NT2/D1 (cell line): ENCODE measurements at regions not wholly inside any gene's neighbourhood (a gene's known extent, or its start where the extent isn't known, plus 50 kb on each side); places are given as distances from the start of the nearest gene placed in this dataset.

Experiments
- DNase-seq: peaks from one replicate; pipeline ENCODE4 v3.0.0-alpha.2; 2011; ENCODE audit warnings: low read depth, low spot score
- H3K27me3 ChIP-seq: 2 replicates; pipeline ENCODE4 v1.6.0; 2011; ENCODE audit warnings: mild to moderate bottlenecking; ENCODE audit not compliant: insufficient read length, insufficient read depth
- H3K36me3 ChIP-seq: 2 replicates; pipeline ENCODE4 v1.6.1; 2011; ENCODE audit warnings: mild to moderate bottlenecking, low read length, mixed read lengths; ENCODE audit not compliant: insufficient read depth, insufficient read length
- H3K4me1 ChIP-seq: 2 replicates; pipeline ENCODE4 v1.5.1; 2011; ENCODE audit not compliant: insufficient read depth, insufficient read length
- H3K4me3 ChIP-seq: 2 replicates; pipeline ENCODE4 v1.5.1; 2011; ENCODE audit warnings: low read depth; ENCODE audit not compliant: insufficient read length
- H3K9ac ChIP-seq: 2 replicates; pipeline ENCODE4 v1.6.0; 2011; ENCODE audit warnings: low read depth; ENCODE audit not compliant: insufficient read length
- H3K9me3 ChIP-seq: 2 replicates; pipeline ENCODE4 v1.5.1; 2011; ENCODE audit warnings: mild to moderate bottlenecking, low read length; ENCODE audit not compliant: insufficient read depth
- SUZ12 ChIP-seq: IDR thresholded peaks from 2 replicates; pipeline ENCODE4 v1.6.1; 2011; ENCODE audit not compliant: insufficient read length, insufficient read depth; ENCODE audit errors: extremely low read depth
- YY1 ChIP-seq: IDR thresholded peaks from 2 replicates; pipeline ENCODE4 v1.6.1; 2011; ENCODE audit not compliant: insufficient read length, insufficient read depth
- ZNF274 ChIP-seq: IDR thresholded peaks from 2 replicates; pipeline ENCODE4 v1.6.1; 2011; ENCODE audit warnings: mild to moderate bottlenecking, low read depth, low read length

DNA sequence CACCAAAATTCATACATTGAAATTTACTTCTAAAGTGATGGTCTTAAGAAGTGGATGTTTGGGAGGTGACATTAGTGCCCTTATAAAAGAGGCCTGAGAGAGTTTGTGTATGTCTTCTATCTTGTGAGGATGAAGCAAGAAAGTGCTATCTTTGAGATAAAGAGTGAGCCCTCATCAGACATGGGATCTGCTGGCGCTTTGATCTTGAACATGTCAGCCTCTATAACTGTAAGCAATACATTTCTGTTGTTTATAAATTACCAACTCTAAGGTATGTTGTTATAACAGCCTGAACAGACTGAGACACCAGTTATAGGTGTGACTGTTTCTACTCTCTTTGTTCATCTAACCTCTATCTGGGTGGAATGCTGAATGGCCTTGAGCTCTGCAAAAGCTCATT lies 54.5 kb upstream of the SETBP1 start:
- TF ChIP-seq SUZ12: no peak
- no peak for TF ChIP-seq ZNF274
- TF ChIP-seq YY1: no peak

DNA sequence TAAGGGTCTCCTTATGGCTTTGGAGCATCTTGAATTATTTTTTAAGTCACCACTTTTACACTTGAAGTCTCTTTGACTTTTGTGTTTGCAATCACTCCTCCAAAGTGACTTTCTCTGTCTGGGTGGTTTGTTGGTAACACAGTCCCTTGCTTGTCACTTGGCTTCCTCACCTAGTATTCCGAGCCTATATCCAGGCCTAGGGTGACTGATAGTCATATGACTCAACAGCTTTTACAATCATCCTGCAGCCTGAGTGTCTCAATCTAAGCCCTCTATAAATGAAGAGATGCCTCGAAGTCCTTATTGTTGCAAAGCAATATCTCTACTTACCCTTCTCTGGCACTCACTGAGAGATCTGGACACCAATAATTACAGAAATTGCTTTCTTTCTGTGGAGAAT lies 53.9 kb upstream of the SETBP1 start:
- TF ChIP-seq SUZ12 (no peak), ZNF274 (no peak), YY1 (no peak)
- DNase-seq: no peak
- Histone ChIP-seq H3K27me3 (no peaks in the 10 kb centered on the region), H3K9me3 (no peaks in the 10 kb centered on the region), H3K4me1 (no peaks in the 10 kb centered on the region), H3K36me3 (no peaks in the 10 kb centered on the region), H3K9ac (no peak overlapping the region), H3K4me3 (no peak overlapping the region)

More for the DNA sequence above, 54.5 kb upstream of the SETBP1 start:
- no peak for DNase-seq
- Histone ChIP-seq H3K9ac (no peak overlapping the region), H3K9me3 (no peaks in the 10 kb centered on the region), H3K4me1 (no peaks in the 10 kb centered on the region), H3K27me3 (no peaks in the 10 kb centered on the region), H3K36me3 (no peaks in the 10 kb centered on the region), H3K4me3 (no peak overlapping the region)

DNA sequence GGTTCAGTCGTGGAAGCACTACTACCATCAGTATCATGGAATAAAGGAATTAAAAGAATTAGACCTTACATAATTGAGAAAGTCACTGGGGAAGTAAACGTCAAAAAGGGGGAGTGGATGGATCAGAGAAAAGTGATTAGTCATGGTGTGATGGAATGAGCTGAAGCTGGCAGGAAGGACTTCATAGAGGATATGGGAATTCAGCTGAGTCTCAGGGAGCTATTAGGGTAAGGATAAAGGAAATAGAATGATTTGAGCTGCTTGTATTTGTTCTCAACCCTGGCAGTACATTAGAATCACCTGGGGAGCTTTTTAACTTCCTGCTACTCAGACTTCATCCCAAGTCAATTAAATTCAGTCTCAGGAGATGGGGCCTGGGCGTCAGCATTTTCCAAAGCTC lies 53.4 kb upstream of the SETBP1 start:
- Histone ChIP-seq H3K9me3 (no peaks in the 10 kb centered on the region), H3K9ac (no peak overlapping the region), H3K4me3 (no peak overlapping the region), H3K4me1 (no peaks in the 10 kb centered on the region), H3K36me3 (no peaks in the 10 kb centered on the region), H3K27me3 (no peaks in the 10 kb centered on the region)
- TF ChIP-seq SUZ12 (no peak), YY1 (no peak), ZNF274 (no peak)
- no peak for DNase-seq

DNA sequence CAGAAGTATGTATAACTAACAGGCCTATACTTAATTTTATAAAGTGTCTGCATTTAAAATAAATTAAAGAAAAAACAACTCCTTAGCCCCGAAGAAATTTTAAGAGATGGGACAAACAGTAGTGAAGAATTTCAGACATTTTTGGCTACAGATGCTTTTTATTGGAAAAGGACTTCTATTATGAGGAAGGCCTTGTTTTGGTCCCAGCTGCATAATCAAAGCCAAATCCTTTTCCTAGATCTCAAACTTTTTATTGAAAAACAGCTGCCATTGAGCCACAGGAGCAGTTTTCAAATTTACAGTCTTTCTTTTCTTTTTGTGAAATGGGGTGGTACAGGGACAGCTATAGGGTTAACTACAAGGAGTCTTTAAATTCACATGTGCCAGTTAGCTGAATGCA lies 51.3 kb upstream of the SETBP1 start:
- Histone ChIP-seq H3K4me3 (no peak overlapping the region), H3K9ac (no peak overlapping the region), H3K36me3 (no peaks in the 10 kb centered on the region), H3K9me3 (no peaks in the 10 kb centered on the region), H3K27me3 (no peaks in the 10 kb centered on the region), H3K4me1 (no peaks in the 10 kb centered on the region)
- TF ChIP-seq SUZ12 (no peak), ZNF274 (no peak), YY1 (no peak)
- no peak for DNase-seq

DNA sequence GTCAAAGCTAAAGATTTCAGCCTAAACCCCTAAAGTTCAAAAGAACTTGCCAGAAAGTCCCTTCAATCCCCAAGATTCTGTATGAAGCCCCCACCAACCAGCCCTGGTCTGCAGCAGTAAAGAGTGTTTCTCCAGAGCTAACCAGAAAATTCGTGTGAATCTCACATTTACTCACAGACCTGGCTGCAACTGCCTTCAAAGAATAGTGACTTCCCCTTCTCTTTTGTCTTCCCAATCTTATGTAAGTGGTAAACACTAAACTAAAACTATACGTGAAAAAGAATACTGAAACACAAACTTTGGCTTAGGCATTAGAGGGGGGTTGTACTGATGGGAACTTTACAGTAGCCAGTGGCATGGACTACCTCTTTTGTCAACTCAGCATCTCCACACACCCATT lies 50.6 kb upstream of the SETBP1 start:
- Histone ChIP-seq H3K9ac (no peak overlapping the region), H3K9me3 (no peaks in the 10 kb centered on the region), H3K4me3 (no peak overlapping the region), H3K36me3 (no peaks in the 10 kb centered on the region), H3K4me1 (no peaks in the 10 kb centered on the region), H3K27me3 (no peaks in the 10 kb centered on the region)
- no peak for TF ChIP-seq YY1
- TF ChIP-seq SUZ12: no peak
- no peak for TF ChIP-seq ZNF274
- no peak for DNase-seq
